Inflammatory macrophage treated with lipopolysaccharide for 4 hours (primary cell): ENCODE measurements at regions not wholly inside any gene's neighbourhood (a gene's known extent, or its start where the extent isn't known, plus 50 kb on each side); places are given as distances from the start of the nearest gene placed in this dataset.

Experiments
- DNase-seq: peaks from one replicate; pipeline ENCODE4 v3.0.0-alpha.2; 2020

DNA sequence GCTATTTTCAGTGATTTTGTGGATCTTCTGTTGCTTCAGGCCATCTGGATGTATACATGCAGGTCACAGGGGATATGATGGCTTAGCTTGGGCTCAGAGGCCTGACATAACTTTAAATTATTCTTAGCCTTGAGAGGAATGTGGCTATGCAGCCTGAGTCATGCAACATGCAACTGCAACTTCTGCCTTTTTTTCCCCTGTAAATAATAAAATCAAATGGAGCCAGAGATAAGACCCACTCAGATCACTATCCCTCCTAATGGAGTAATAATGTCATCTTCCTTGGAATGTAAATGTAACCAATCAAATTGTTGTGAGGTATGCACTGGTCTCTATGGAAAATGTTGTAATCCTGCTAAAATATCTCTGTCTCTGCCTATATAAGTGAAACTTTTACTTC is 54.9 kb downstream of the MAGEB17 start:
- peak; percentile 1 for DNase-seq

DNA sequence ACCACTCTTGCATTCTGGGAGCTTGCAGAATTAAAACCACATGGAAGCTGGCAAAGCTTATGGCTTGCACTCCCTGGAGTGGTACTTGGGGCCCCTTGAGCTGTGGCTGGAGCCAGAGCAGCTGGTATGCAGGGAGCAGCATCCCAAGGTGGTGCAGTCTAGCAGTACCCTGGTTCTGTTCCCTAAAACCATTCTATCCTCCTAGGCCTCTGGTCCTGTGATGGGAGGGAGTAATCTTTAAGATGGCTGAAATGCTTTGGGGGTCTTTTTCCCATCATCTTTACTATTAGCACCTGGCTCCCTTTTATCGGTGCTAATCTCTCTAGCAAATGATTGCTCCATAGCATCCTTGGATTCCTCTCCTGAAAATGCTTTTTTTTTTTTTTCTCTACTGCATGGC is 56.1 kb downstream of the MAGEB17 start:
- DNase-seq = no peak

DNA sequence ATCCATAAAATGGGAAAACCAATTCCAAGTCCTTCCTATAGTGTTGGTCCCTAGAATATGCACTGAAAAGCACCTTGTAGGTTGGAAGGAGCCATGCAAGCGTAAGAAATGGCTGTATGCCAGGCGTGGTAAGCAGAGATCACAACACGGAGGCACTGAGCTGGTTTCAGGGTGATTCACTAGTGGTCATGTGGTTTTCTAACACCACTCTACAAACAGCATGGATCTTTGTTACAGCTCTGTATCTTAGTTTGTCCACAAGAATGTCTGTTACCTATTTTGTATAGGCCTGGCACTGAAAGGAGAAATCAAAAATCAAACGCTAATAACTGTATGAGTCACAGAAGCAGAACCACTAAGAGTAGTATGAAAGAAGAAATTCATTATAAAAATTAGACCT is 71.9 kb downstream of the MAGEB17 start:
- no peak for DNase-seq

DNA sequence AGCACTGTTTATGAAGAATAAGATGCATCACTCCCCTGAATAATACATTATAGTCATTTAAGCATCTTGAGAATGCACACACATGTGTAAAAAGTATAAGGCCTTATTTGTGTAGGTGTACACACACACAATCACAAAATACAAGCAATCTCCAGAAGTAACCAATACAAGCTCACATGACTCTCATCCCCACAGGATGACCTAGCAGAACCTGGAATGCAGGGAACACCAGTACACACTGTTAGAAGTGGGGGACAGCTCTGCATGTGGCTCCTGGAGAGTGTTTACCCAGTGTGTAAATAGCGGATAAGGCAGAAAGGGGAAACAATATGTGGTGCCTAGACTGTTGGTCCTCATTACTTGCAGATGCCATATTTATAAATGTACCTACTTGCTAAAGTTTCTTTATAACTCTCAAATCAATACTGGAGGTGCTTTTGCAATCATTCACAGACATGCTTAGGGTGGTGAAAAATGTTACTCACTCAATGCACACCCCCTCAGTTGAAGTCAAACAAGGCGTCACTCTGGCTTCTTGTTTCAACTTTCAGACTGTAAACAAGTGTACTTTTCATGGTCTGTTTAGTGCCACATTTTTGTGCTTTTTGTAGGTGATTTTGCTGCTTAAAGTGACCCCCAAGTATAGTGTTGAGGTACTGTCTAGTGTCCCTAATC is 73.1 kb downstream of the MAGEB17 start:
- DNase-seq = no peak

GRCh38 chrX:16240968-16241367 is 73.7 kb downstream of the MAGEB17 start:
- no peak for DNase-seq

DNA sequence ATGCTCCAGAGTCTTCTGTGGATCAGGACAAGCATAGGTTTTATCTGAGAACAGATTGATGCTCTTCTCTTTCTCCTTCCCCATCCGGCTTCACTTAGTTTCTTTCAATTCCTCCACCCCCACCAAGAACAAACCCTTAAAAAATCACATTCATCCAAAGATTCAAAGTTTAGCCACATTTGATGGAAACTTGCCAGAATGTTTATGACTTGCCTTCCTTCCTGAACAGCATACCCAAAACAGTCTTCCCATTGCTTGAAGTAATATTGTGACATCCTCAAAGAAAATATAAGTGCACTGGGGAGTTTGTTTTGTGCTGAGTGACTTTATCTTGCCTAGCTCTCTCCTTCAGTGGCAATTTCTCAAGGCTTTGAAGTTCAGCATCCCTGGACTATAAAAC is 83.0 kb downstream of the MAGEB17 start:
- no peak for DNase-seq

DNA sequence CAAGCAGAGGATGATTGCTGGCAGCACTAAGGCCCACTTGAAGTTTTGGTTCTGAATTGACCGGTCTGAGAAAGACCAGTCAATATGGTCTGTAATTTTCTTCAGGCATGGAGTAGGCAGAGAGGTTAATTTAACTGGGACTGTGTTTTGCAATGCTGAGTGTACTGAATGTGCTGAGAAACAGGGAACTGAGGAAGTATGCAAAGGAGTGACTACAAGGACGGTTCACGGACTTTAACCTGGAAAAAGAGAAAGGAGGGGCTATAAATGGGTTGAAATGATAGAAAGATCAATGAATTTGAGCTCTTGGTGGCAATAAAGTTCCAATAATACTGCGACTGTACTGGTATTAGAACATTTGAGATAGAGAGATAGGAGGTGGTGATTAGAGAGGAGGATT is 84.5 kb downstream of the MAGEB17 start:
- no peak for DNase-seq

- no peak for DNase-seq
These were observed 91.6 kb downstream of the MAGEB17 start for GRCh38 chrX:16258882-16259281.

DNA sequence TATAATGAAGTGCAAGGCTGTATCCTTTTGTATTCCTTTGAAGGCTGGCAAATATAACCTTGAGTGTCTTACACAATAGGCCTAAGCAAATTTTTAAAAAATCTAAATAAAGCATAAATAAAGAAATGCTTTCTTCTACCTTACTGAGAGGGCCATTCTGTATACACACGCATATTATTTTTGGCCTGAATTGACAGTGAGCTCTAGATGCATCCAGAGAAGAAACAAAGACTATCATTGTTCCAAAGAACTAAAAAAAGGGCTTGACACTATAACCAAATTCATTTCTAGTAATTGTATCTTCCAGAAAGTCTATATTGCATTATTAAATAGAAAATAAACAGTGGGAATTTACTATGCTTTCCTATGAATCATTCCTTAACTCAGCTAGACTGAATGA is 100.2 kb downstream of the MAGEB17 start:
- DNase-seq = no peak

DNA sequence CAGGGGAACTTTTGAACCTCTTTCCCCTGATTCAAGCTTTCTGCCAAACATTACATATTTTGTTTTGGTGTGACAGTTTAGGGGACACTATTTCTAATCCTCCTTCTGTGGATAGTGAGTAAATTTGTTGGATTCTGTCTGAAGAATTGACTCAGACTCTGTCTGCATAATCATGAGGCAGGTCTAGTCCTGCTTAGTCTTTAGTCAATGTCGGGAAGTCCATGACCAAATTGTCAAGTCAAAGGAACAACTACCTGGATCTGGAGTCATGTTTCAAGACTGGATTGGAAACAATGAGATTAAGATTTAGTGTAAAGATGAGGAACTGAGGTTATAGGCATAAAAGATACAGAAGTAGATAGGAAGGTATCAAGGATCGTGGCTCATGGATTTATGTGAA is 100.9 kb downstream of the MAGEB17 start:
- no peak for DNase-seq

GRCh38 chrX:16278927-16279326 is 111.6 kb downstream of the MAGEB17 start:
- no peak for DNase-seq

GRCh38 chrX:16282209-16282608 is 114.9 kb downstream of the MAGEB17 start:
- DNase-seq = no peak

- DNase-seq = no peak
These were observed 117.6 kb downstream of the MAGEB17 start for GRCh38 chrX:16284842-16285241.

DNA sequence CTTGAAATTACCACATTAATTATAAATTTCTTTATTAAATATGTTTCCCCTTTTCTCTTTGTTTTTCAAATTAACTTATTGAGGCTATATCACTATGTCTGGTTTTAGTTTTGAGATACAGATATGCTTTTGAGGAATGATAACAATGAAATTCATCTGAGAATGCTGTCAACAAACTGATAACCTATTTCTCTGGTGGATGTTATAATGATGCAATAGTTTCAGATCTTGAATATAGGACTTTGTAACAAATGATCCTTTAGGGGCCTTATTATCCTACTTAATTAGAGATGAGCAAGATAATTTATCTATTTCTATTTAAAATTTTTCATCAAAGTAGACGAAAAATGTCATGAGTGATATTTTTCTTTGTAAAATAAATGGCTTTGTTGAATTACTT is 123.7 kb downstream of the MAGEB17 start:
- DNase-seq = no peak

- DNase-seq = no peak
These were observed 133.6 kb downstream of the MAGEB17 start for GRCh38 chrX:16300831-16301230.

DNA sequence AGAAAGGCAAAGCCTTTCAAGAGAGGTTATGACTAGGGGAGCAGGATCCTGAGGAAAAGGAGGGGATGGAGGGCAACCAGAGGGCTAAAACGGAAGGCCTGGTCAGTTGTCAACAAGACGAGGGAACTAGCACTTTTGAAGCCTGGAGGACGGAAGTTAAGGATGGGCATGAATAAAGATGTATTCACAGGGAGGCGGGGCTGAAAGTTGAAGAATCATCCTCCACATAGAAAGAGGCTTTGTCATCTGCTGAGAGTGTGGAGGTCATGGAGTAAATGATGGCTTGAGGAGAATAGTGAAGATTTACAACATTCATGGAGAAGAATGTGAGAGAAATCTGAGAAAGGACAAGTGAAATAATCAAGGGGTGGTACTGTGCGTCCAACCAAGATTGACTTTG is 137.5 kb downstream of the MAGEB17 start:
- DNase-seq = no peak

- DNase-seq = no peak
These were observed 137.9 kb downstream of the MAGEB17 start for GRCh38 chrX:16305187-16305586.

GRCh38 chrX:16307950-16308349 is 140.7 kb downstream of the MAGEB17 start:
- DNase-seq = no peak

DNA sequence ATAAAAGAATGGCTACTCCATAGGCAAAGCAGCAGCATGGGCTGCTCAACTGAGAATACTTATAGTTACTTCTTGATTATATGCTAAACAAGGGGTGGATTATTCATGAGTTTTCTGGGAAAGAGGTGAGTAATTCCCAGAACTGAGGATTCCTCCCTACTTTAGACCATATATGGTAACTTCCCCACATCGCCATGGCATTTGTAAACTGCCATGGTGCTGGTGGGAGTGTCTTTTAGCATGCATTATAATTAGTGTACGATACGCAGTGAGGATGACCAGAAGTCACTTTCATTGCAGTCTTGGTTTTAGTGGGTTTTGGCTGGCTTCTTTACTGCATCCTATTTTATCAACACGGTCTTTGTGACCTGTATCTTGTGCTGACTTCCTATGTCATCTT is 141.5 kb downstream of the MAGEB17 start:
- DNase-seq = no peak

- DNase-seq = no peak
These were observed 143.0 kb downstream of the MAGEB17 start for GRCh38 chrX:16310326-16310725.

DNA sequence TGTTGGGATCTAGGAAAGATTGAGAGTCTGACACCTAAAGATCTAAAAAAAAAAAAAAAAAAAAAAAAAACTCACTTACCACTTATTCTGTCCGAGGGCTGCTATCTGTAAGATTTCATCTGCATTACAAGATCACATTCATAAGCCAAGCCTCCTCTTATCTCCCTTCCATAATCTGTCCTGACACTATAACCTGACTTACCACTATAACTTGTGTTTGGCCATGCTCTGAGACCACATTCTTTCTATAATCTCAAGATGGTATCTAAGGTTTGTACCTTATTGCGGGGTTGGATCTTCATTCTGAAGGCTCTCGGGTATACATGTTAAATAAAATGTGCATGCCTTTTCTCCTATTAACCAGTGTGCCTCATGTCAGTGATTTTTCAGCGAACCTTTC is 144.4 kb downstream of the MAGEB17 start:
- no peak for DNase-seq

GRCh38 chrX:16312761-16313623 is 145.7 kb downstream of the MAGEB17 start:
- no peak for DNase-seq

- DNase-seq = no peak
These were observed 149.1 kb downstream of the MAGEB17 start for GRCh38 chrX:16316331-16316730.

GRCh38 chrX:16319929-16320328 is 152.6 kb downstream of the MAGEB17 start:
- DNase-seq = no peak
